ENCODE measurements at regions not wholly inside any gene's neighbourhood (a gene's known extent, or its start where the extent isn't known, plus 50 kb on each side); places are given as distances from the start of the nearest gene placed in this dataset.

- CTCF ChIA-PET = no interaction called here
- TF ChIP-seq LEF1 (IDR thresholded peaks at IDR 0.05; ENCODE audit: borderline replicate concordance) (no peak), TARDBP (IDR thresholded peaks at IDR 0.05) (no peak), SP1 (IDR thresholded peaks at IDR 0.05) (no peak), NFRKB (IDR thresholded peaks at IDR 0.05) (no peak), ELF4 (IDR thresholded peaks at IDR 0.05) (no peak), SUZ12 (IDR thresholded peaks at IDR 0.05) (no peak), ARNT (IDR thresholded peaks at IDR 0.05) (no peak), FOXK2 (IDR thresholded peaks at IDR 0.05) (no peak), L3MBTL2 (conservative IDR thresholded peaks at IDR 0.05) (no peak), ZNF384 (IDR thresholded peaks at IDR 0.05) (no peak), BHLHE40 (IDR thresholded peaks at IDR 0.05; ENCODE audit: borderline replicate concordance) (no peak), PKNOX1 (IDR thresholded peaks at IDR 0.05) (no peak)
- DNase-seq (ENCODE audit: extremely low spot score) = no peak
- POLR2A ChIA-PET = no interaction called here
These were observed 167.3 kb upstream of the ZNF267 start for GRCh38 chr16:31706318-31706717.

GRCh38 chr16:31706925-31707324, 166.7 kb upstream of the ZNF267 start:
- TF ChIP-seq ARNT (IDR thresholded peaks at IDR 0.05) (no peak), SUZ12 (IDR thresholded peaks at IDR 0.05) (no peak), FOXK2 (IDR thresholded peaks at IDR 0.05) (no peak), NFRKB (IDR thresholded peaks at IDR 0.05) (no peak), LEF1 (IDR thresholded peaks at IDR 0.05; ENCODE audit: borderline replicate concordance) (no peak), CTBP1 (IDR thresholded peaks at IDR 0.05; ENCODE audit: borderline replicate concordance) (no peak), FOXM1 (IDR thresholded peaks at IDR 0.05; ENCODE audit: borderline replicate concordance) (no peak), L3MBTL2 (conservative IDR thresholded peaks at IDR 0.05) (no peak), ELF4 (IDR thresholded peaks at IDR 0.05) (no peak), ZNF384 (IDR thresholded peaks at IDR 0.05) (no peak), BHLHE40 (IDR thresholded peaks at IDR 0.05; ENCODE audit: borderline replicate concordance) (no peak), FOXA1 (IDR thresholded peaks at IDR 0.05) (no peak)
- ChIA-PET POLR2A (no interaction called here), CTCF (interaction anchor here (0.6 kb wide), 1 partner anchor 302 kb away, joined by 4 read pairs; no protein-coding TSS in a partner anchor)
- DNase-seq (ENCODE audit: extremely low spot score) = no peak

- no peak for DNase-seq (ENCODE audit: extremely low spot score)
- no peak for TF ChIP-seq ARNT (IDR thresholded peaks at IDR 0.05)
- no peak for TF ChIP-seq HDGF (IDR thresholded peaks at IDR 0.05; ENCODE audit: borderline replicate concordance)
- TF ChIP-seq L3MBTL2 (conservative IDR thresholded peaks at IDR 0.05) = no peak
- no peak for TF ChIP-seq SP1 (IDR thresholded peaks at IDR 0.05)
- no peak for TF ChIP-seq ELF4 (IDR thresholded peaks at IDR 0.05)
- TF ChIP-seq FOXM1 (IDR thresholded peaks at IDR 0.05; ENCODE audit: borderline replicate concordance) = no peak
- no peak for TF ChIP-seq BHLHE40 (IDR thresholded peaks at IDR 0.05; ENCODE audit: borderline replicate concordance)
- TF ChIP-seq ZNF384 (IDR thresholded peaks at IDR 0.05) = no peak
- no peak for TF ChIP-seq FOXK2 (IDR thresholded peaks at IDR 0.05)
- no peak for TF ChIP-seq PKNOX1 (IDR thresholded peaks at IDR 0.05)
These were observed 165.8 kb upstream of the ZNF267 start for GRCh38 chr16:31707743-31708335.

GRCh38 chr16:31708348-31708747, 165.3 kb upstream of the ZNF267 start:
- POLR2A ChIA-PET = no interaction called here
- DNase-seq (ENCODE audit: extremely low spot score) = no peak
- TF ChIP-seq NFRKB (IDR thresholded peaks at IDR 0.05) (no peak), SP1 (IDR thresholded peaks at IDR 0.05) (no peak), FOXA1 (IDR thresholded peaks at IDR 0.05) (no peak), L3MBTL2 (conservative IDR thresholded peaks at IDR 0.05) (no peak), ZNF384 (IDR thresholded peaks at IDR 0.05) (no peak), PKNOX1 (IDR thresholded peaks at IDR 0.05) (no peak), BHLHE40 (IDR thresholded peaks at IDR 0.05; ENCODE audit: borderline replicate concordance) (no peak), FOXM1 (IDR thresholded peaks at IDR 0.05; ENCODE audit: borderline replicate concordance) (no peak), ARNT (IDR thresholded peaks at IDR 0.05) (no peak), ELF4 (IDR thresholded peaks at IDR 0.05) (no peak), HDGF (IDR thresholded peaks at IDR 0.05; ENCODE audit: borderline replicate concordance) (no peak), LEF1 (IDR thresholded peaks at IDR 0.05; ENCODE audit: borderline replicate concordance) (no peak), SUZ12 (IDR thresholded peaks at IDR 0.05) (no peak), TARDBP (IDR thresholded peaks at IDR 0.05) (no peak)
- CTCF ChIA-PET = no interaction called here

More at GRCh38 chr16:31707743-31708335, 165.8 kb upstream of the ZNF267 start:
- CTCF ChIA-PET = no interaction called here
- POLR2A ChIA-PET = no interaction called here

DNA sequence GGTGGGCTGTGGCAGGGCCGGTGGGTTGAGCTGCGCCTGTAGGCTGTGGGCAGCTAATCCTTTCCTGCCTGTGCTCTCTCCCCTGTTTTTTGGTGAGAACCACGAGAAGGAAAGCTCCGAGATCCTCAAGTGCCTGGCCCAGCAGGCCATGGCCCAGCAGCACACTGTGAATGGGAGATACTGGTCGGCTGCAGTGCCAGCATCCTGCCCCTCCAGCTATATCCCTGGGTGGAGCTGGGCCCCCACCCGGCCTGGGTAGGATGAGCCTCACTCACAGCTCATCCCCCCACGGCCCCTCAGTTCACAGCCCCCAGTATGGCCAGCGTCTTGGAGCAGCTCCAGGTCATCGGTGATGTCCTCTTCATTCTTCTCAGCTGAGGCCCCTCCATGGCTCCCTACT, 164.4 kb upstream of the ZNF267 start:
- ChIA-PET CTCF (no interaction called here), POLR2A (no interaction called here)
- TF ChIP-seq SP1 (IDR thresholded peaks at IDR 0.05) (no peak), FOXM1 (IDR thresholded peaks at IDR 0.05; ENCODE audit: borderline replicate concordance) (no peak)
- no peak for DNase-seq (ENCODE audit: extremely low spot score)

DNA sequence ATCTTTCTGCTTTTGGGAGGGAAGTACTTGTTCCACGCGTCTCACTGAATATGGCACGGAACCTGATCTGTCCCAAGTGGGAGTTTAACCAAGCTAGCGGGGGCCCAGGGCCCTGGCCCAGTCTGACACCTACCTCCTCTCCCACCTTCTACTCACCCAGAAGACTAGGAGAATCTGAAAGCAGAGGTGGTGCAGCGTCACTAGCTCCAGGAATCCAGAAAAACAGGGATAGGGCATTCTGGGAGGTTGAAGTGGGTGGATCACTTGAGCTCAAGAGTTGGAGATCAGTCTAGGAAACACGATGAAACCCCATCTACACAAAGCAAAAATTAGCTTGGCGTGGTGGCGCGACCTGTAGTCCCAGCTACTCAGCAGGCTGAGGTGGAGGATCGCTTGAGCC, 163.5 kb upstream of the ZNF267 start:
- ChIA-PET CTCF (no interaction called here), POLR2A (interaction anchor here (1.3 kb wide), 1 partner anchor 202 kb away, joined by 5 read pairs; the partner anchor contains the start of gene RUSF1)
- TF ChIP-seq ZNF384 (IDR thresholded peaks at IDR 0.05) (no peak), BHLHE40 (IDR thresholded peaks at IDR 0.05; ENCODE audit: borderline replicate concordance) (no peak), LEF1 (IDR thresholded peaks at IDR 0.05; ENCODE audit: borderline replicate concordance) (no peak)
- no peak for DNase-seq (ENCODE audit: extremely low spot score)

DNA sequence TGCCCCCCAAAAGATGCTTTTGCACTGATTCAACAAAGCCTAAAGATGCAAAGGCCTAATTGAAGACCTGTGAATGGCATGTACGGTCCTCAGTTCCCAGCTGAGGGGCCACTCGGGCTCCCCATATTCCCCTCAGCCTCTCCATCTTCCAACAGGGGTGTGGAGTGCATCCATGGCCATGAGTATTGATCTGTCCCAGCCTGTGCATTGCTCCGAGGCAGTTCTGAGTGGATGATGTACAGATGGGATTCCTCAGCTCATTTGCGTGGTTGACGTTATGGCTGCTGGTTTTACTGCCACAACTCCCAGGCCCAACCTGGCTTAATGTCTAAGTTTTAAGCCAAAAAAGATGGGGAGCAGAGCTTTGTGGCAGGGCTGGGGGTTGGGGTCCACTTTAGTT, 162.7 kb upstream of the ZNF267 start:
- ChIA-PET CTCF (no interaction called here), POLR2A (interaction anchor here (1.3 kb wide), 1 partner anchor 203 kb away, joined by 5 read pairs; the partner anchor contains the start of gene RUSF1)
- TF ChIP-seq FOXM1 (IDR thresholded peaks at IDR 0.05; ENCODE audit: borderline replicate concordance) = no peak
- no peak for DNase-seq (ENCODE audit: extremely low spot score)
